IPS DF 6.9 (cell line): ENCODE measurements at regions not wholly inside any gene's neighbourhood (a gene's known extent, or its start where the extent isn't known, plus 50 kb on each side); places are given as distances from the start of the nearest gene placed in this dataset.
A peak's percentile ranks its signal among the peaks of the same experiment; 100 is the strongest.

Experiments
- DNase-seq: peaks from one replicate; pipeline ENCODE4 v3.0.0-alpha.2; 2013; ENCODE audit warnings: low read depth, low spot score
- H3K27ac ChIP-seq: one replicate; pipeline ENCODE4 v1.5.1; 2013; ENCODE audit warnings: low read length, control low read depth
- H3K27me3 ChIP-seq: 2 replicates; pipeline ENCODE4 v1.6.1; 2013; ENCODE audit warnings: mild to moderate bottlenecking, low read length; ENCODE audit not compliant: control insufficient read depth, insufficient read depth
- H3K36me3 ChIP-seq: 2 replicates; pipeline ENCODE4 v1.6.1; 2013; ENCODE audit warnings: low read length; ENCODE audit not compliant: control insufficient read depth, insufficient read depth
- H3K4me1 ChIP-seq: 2 replicates; pipeline ENCODE4 v1.6.1; 2013; ENCODE audit warnings: low read length; ENCODE audit not compliant: control insufficient read depth, insufficient read depth
- H3K4me3 ChIP-seq: 2 replicates; pipeline ENCODE4 v1.5.1; 2013; ENCODE audit warnings: mild to moderate bottlenecking, low read length
- H3K9me3 ChIP-seq: 2 replicates; pipeline ENCODE4 v1.6.1; 2013; ENCODE audit warnings: low read length, inconsistent platforms; ENCODE audit not compliant: control insufficient read depth, insufficient read depth
- WGBS: extraction: QIAGEN DNeasy Blood & Tissue Kit; methylation state at CpG from one replicate; pipeline ENCODE4 v1.1.7; 2013; ENCODE audit warnings: mixed read lengths, missing lambda C conversion rate; ENCODE audit not compliant: insufficient read length, insufficient coverage; 5-methylcytosine and 5-hydroxymethylcytosine counted together

- Histone ChIP-seq H3K4me1 (no peaks in the 10 kb centered on the region), H3K4me3 (no peak overlapping the region), H3K27ac (no peak overlapping the region), H3K36me3 (no peaks in the 10 kb centered on the region), H3K9me3 (no peaks in the 10 kb centered on the region), H3K27me3 (no peaks in the 10 kb centered on the region)
- no CpG with 5 or more reads among the region's 3 CpGs for WGBS
- no peak for DNase-seq
These were observed 260.2 kb downstream of the BMP4 start for GRCh38 chr14:53696217-53696965.

- no peaks in the 10 kb centered on the region for H3K27me3 ChIP-seq
- H3K4me3 ChIP-seq: no peak overlapping the region
- no peaks in the 10 kb centered on the region for H3K9me3 ChIP-seq
- no peaks in the 10 kb centered on the region for H3K4me1 ChIP-seq
- no peak for DNase-seq
- no peaks in the 10 kb centered on the region for H3K36me3 ChIP-seq
- H3K27ac ChIP-seq: no peak overlapping the region
- no CpG with 5 or more reads among the region's 2 CpGs for WGBS
These were observed 260.9 kb downstream of the BMP4 start for GRCh38 chr14:53695692-53696214.

- DNase-seq: no peak
- H3K27me3 ChIP-seq: no peaks in the 10 kb centered on the region
- H3K36me3 ChIP-seq: no peaks in the 10 kb centered on the region
- H3K27ac ChIP-seq: no peak overlapping the region
- H3K4me1 ChIP-seq: no peaks in the 10 kb centered on the region
- no peak overlapping the region for H3K4me3 ChIP-seq
- H3K9me3 ChIP-seq: no peaks in the 10 kb centered on the region
- no CpG with 5 or more reads among the region's 1 CpG for WGBS
These were observed 263.7 kb downstream of the BMP4 start for GRCh38 chr14:53692885-53693284.

GRCh38 chr14:53692451-53692850 lies 264.2 kb downstream of the BMP4 start:
- no peak for DNase-seq
- Histone ChIP-seq H3K27me3 (no peaks in the 10 kb centered on the region), H3K27ac (no peak overlapping the region), H3K4me1 (no peaks in the 10 kb centered on the region), H3K36me3 (no peaks in the 10 kb centered on the region), H3K9me3 (no peaks in the 10 kb centered on the region), H3K4me3 (no peak overlapping the region)
- WGBS: no CpG with 5 or more reads among the region's 5 CpGs

GRCh38 chr14:53683229-53683628 lies 273.4 kb downstream of the BMP4 start:
- H3K9me3 ChIP-seq: no peaks in the 10 kb centered on the region
- H3K36me3 ChIP-seq: no peaks in the 10 kb centered on the region; the same call in 1 of the 2 replicates
- WGBS: 100% methylated on average over 2 of the region's 5 CpGs
- no peak for DNase-seq
- H3K27ac ChIP-seq: no peak overlapping the region
- no peaks in the 10 kb centered on the region for H3K27me3 ChIP-seq
- H3K4me1 ChIP-seq: no peaks in the 10 kb centered on the region; the same call in 1 of the 2 replicates
- H3K4me3 ChIP-seq: no peak overlapping the region

- no CpG with 5 or more reads among the region's 2 CpGs for WGBS
- no peaks in the 10 kb centered on the region for H3K4me1 ChIP-seq
- DNase-seq: no peak
- no peak overlapping the region for H3K4me3 ChIP-seq
- H3K27me3 ChIP-seq: no peaks in the 10 kb centered on the region
- no peaks in the 10 kb centered on the region for H3K36me3 ChIP-seq
- H3K27ac ChIP-seq: no peak overlapping the region
- H3K9me3 ChIP-seq: no peaks in the 10 kb centered on the region
These were observed 284.1 kb downstream of the BMP4 start for GRCh38 chr14:53672526-53672925.

GRCh38 chr14:53670701-53671100 lies 285.9 kb downstream of the BMP4 start:
- no peak overlapping the region for H3K27ac ChIP-seq
- H3K4me3 ChIP-seq: no peak overlapping the region
- no peak for DNase-seq
- no peaks in the 10 kb centered on the region for H3K27me3 ChIP-seq
- H3K4me1 ChIP-seq: no peaks in the 10 kb centered on the region
- no peaks in the 10 kb centered on the region for H3K9me3 ChIP-seq
- H3K36me3 ChIP-seq: no peaks in the 10 kb centered on the region

- no CpG with 5 or more reads among the region's 5 CpGs for WGBS
- no peaks in the 10 kb centered on the region for H3K36me3 ChIP-seq
- no peaks in the 10 kb centered on the region for H3K9me3 ChIP-seq
- H3K4me3 ChIP-seq: no peak overlapping the region
- DNase-seq: no peak
- no peaks in the 10 kb centered on the region for H3K27me3 ChIP-seq
- H3K27ac ChIP-seq: no peak overlapping the region
- H3K4me1 ChIP-seq: no peaks in the 10 kb centered on the region
These were observed 287.7 kb downstream of the BMP4 start for GRCh38 chr14:53668897-53669296.

GRCh38 chr14:53663709-53664108 lies 292.9 kb downstream of the BMP4 start:
- H3K27me3 ChIP-seq: no peaks in the 10 kb centered on the region
- no peak overlapping the region for H3K27ac ChIP-seq
- no peaks in the 10 kb centered on the region for H3K9me3 ChIP-seq
- WGBS: no CpG with 5 or more reads among the region's 3 CpGs
- no peak overlapping the region for H3K4me3 ChIP-seq
- H3K4me1 ChIP-seq: no peaks in the 10 kb centered on the region
- no peaks in the 10 kb centered on the region for H3K36me3 ChIP-seq
- peak; percentile 29 for DNase-seq

- no peak for DNase-seq
- Histone ChIP-seq H3K4me3 (no peak overlapping the region), H3K27me3 (no peaks in the 10 kb centered on the region), H3K4me1 (no peaks in the 10 kb centered on the region), H3K27ac (no peak overlapping the region), H3K36me3 (no peaks in the 10 kb centered on the region), H3K9me3 (no peaks in the 10 kb centered on the region)
- no CpG with 5 or more reads among the region's 3 CpGs for WGBS
These were observed 301.4 kb downstream of the BMP4 start for GRCh38 chr14:53655080-53655785.
